Endodermal cell (in vitro differentiated cells): ENCODE measurements at regions not wholly inside any gene's neighbourhood (a gene's known extent, or its start where the extent isn't known, plus 50 kb on each side); places are given as distances from the start of the nearest gene placed in this dataset.

ENCODE experiments used
- DNase-seq: peaks from one replicate; pipeline ENCODE4 v3.0.0-alpha.2; 2017
- H3K27ac ChIP-seq: 2 replicates; pipeline ENCODE4 v1.5.1; 2013; ENCODE audit warnings: mild to moderate bottlenecking, low read depth, low read length, moderate library complexity
- H3K27me3 ChIP-seq: 2 replicates; pipeline ENCODE4 v1.6.1; 2013; ENCODE audit warnings: mild to moderate bottlenecking, low read length, moderate library complexity; ENCODE audit not compliant: insufficient read depth, control insufficient read depth, poor library complexity, severe bottlenecking
- H3K36me3 ChIP-seq: 2 replicates; pipeline ENCODE4 v1.7.0; 2013; ENCODE audit warnings: mild to moderate bottlenecking, low read length, moderate library complexity; ENCODE audit not compliant: control insufficient read depth, insufficient read depth
- H3K4me1 ChIP-seq: one replicate; pipeline ENCODE4 v1.7.0; 2013; ENCODE audit warnings: low read length; ENCODE audit not compliant: control insufficient read depth, insufficient read depth
- H3K4me3 ChIP-seq: 2 replicates; pipeline ENCODE4 v1.5.1; 2013; ENCODE audit warnings: mild to moderate bottlenecking, low read length, moderate library complexity
- H3K9ac ChIP-seq: 2 replicates; pipeline ENCODE4 v1.6.1; 2013; ENCODE audit warnings: mild to moderate bottlenecking, low read length, moderate library complexity; ENCODE audit not compliant: poor library complexity, severe bottlenecking; ENCODE audit errors: extremely low read depth
- H3K9me3 ChIP-seq: 2 replicates; pipeline ENCODE4 v1.6.1; 2013; ENCODE audit warnings: mild to moderate bottlenecking, low read length, moderate library complexity; ENCODE audit not compliant: control insufficient read depth
- H3K27ac Mint-ChIP-seq: 2 replicates; pipeline ENCODE4 v1.8.0; 2020; ENCODE audit warnings: mixed read lengths
- H3K27me3 Mint-ChIP-seq: 2 replicates; pipeline ENCODE4 v1.8.0; 2021; ENCODE audit warnings: mild to moderate bottlenecking, mixed read lengths; ENCODE audit not compliant: insufficient read depth
- H3K36me3 Mint-ChIP-seq: 2 replicates; pipeline ENCODE4 v1.8.0; 2020; ENCODE audit warnings: low read depth, mixed read lengths
- H3K4me1 Mint-ChIP-seq: 2 replicates; pipeline ENCODE4 v1.8.0; 2020; ENCODE audit warnings: mixed read lengths
- H3K4me3 Mint-ChIP-seq: 2 replicates; pipeline ENCODE4 v1.8.0; 2020; ENCODE audit warnings: mild to moderate bottlenecking, moderate library complexity, mixed read lengths
- H3K9me3 Mint-ChIP-seq: 2 replicates; pipeline ENCODE4 v1.8.0; 2020; ENCODE audit warnings: mild to moderate bottlenecking, mixed read lengths
- CTCF ChIP-seq: fragments of 200-600 bp; sonication (generic); conservative IDR thresholded peaks from 2 replicates; pipeline ENCODE4 v1.5.0; 2021; ENCODE audit warnings: antibody characterized with exemption, mild to moderate bottlenecking
- WGBS, 2 experiments: methylation state at CpG; one replicate each; pipeline versions ENCODE4 v1.1.5 to v1.1.7; 2013; ENCODE audit warnings: missing lambda C conversion rate in 2 of 2, mixed read lengths in 1 of 2; ENCODE audit not compliant: insufficient coverage in 1 of 2, insufficient read length in 1 of 2; 5-methylcytosine and 5-hydroxymethylcytosine counted together

GRCh38 chr15:88400591-88401250 lies 66.5 kb downstream of the MRPL46 start:
- H3K4me3 ChIP-seq, result no peak overlapping the region
- DNase-seq, result no peak
- H3K4me1 ChIP-seq, result peaks cover 4% of the 10 kb centered on the region
- H3K27me3 ChIP-seq, result peaks cover 99% of the 10 kb centered on the region
- peaks cover 13% of the 10 kb centered on the region for H3K9me3 ChIP-seq
- Mint-ChIP-seq H3K27ac (no peak overlapping the region), H3K27me3 (peaks cover 100% of the 10 kb centered on the region), H3K9me3 (peaks cover 14% of the 10 kb centered on the region), H3K4me3 (no peak overlapping the region), H3K4me1 (peaks cover 33% of the 10 kb centered on the region), H3K36me3 (no peaks in the 10 kb centered on the region)
- H3K27ac ChIP-seq, result no peak overlapping the region
- no peaks in the 10 kb centered on the region for H3K36me3 ChIP-seq
- 87 to 93% methylated on average over 6 of the region's 6 CpGs for WGBS, 2 experiments
- no peak overlapping the region for H3K9ac ChIP-seq
- no peak for TF ChIP-seq CTCF

DNA sequence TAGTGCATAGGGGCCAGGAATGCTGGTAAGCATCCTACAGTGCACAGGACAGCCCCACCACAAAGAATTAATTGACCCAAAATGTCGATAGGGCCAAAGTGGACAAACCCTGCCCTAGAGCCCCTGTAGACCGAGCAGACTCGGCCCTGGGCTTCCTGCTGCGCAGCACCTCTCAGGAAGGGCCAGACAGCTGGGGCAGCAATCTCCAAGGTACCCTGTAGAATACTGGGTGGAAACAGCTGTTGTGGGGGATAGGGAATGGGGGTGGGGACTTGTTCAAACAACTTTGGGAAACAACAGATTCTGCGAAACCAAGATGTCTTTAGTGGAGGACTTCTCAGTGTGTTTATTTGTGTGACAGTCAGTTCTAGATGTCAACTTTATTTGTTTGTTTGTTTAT lies 67.1 kb downstream of the MRPL46 start:
- Mint-ChIP-seq H3K4me1 (peaks cover 33% of the 10 kb centered on the region), H3K36me3 (no peaks in the 10 kb centered on the region), H3K9me3 (peaks cover 13% of the 10 kb centered on the region), H3K27me3 (peaks cover 100% of the 10 kb centered on the region), H3K27ac (no peak overlapping the region), H3K4me3 (no peak overlapping the region)
- 84 to 97% methylated on average over 5 of the region's 5 CpGs for WGBS, 2 experiments
- no peak for TF ChIP-seq CTCF
- H3K27ac ChIP-seq, result no peak overlapping the region
- H3K9ac ChIP-seq, result no peak overlapping the region
- H3K27me3 ChIP-seq, result peaks cover 99% of the 10 kb centered on the region
- no peaks in the 10 kb centered on the region for H3K36me3 ChIP-seq
- no peak overlapping the region for H3K4me3 ChIP-seq
- H3K9me3 ChIP-seq, result peaks cover 13% of the 10 kb centered on the region
- H3K4me1 ChIP-seq, result peaks cover 4% of the 10 kb centered on the region
- DNase-seq, result no peak

DNA sequence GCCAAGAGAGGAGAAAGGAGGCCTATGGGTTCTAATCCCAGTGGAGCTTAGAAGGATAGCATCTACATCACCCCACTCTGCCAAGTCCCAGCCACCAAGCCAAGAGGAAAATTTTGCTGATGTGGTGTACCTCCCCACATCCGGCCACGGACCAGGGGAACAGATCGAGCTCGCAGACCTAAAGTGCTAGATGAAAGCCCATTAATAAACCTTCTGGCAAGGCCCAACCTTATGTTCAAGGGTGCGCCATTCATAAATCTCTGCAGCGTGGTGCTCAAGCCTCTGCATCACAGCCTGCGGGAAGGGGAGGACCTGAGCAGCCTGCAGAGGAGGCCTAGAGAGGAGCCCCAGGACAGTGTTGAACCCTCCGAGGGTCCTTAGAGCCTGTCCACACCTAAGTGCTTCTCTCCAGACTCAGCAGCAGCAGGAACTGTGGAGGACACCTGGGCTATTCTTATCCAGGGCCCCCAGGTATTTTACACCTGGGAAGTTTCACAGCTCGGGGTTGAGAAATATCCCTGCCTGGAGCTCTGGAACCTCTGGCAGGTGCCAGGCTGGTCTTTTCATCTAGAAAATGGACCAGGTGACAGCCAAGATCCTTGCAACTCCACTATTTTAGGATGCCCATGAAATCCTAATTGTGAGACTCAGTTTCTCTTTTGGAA lies 68.0 kb downstream of the MRPL46 start:
- TF ChIP-seq CTCF, result no peak
- no peak for DNase-seq
- peaks cover 99% of the 10 kb centered on the region for H3K27me3 ChIP-seq
- H3K27ac Mint-ChIP-seq, result no peak overlapping the region
- peaks cover 100% of the 10 kb centered on the region for H3K27me3 Mint-ChIP-seq
- no peak overlapping the region for H3K9ac ChIP-seq
- H3K27ac ChIP-seq, result no peak overlapping the region
- H3K36me3 ChIP-seq, result no peaks in the 10 kb centered on the region
- peaks cover 4% of the 10 kb centered on the region for H3K4me1 ChIP-seq
- no peak overlapping the region for H3K4me3 Mint-ChIP-seq
- H3K9me3 Mint-ChIP-seq, result peaks cover 14% of the 10 kb centered on the region
- peaks cover 31% of the 10 kb centered on the region for H3K4me1 Mint-ChIP-seq
- 86 to 97% methylated on average over 6 to 9 of the region's 9 CpGs for WGBS, 2 experiments
- peaks cover 13% of the 10 kb centered on the region for H3K9me3 ChIP-seq
- H3K4me3 ChIP-seq, result no peak overlapping the region
- H3K36me3 Mint-ChIP-seq, result no peaks in the 10 kb centered on the region
